ENCODE measurements at regions not wholly inside any gene's neighbourhood (a gene's known extent, or its start where the extent isn't known, plus 50 kb on each side); places are given as distances from the start of the nearest gene placed in this dataset.

- TF ChIP-seq EZH2 (IDR thresholded peaks at IDR 0.05) (no peak), CTCF (IDR thresholded peaks at IDR 0.05) (no peak)
These were observed 198.3 kb upstream of the CNTN3 start for GRCh38 chr3:74812756-74813155.
